ENCODE measurements at regions not wholly inside any gene's neighbourhood (a gene's known extent, or its start where the extent isn't known, plus 50 kb on each side); places are given as distances from the start of the nearest gene placed in this dataset.
"Not testable (repeated sequence)": the region's sequence is repeated elsewhere in the genome, so short reads cannot be mapped to it uniquely, and the experiment has no call there.

- no peak for DNase-seq
Measured at GRCh38 chr2:195569255-195569654, 87.8 kb upstream of the SLC39A10 start.

GRCh38 chr2:195564625-195565135, 92.3 kb upstream of the SLC39A10 start:
- not testable (repeated sequence) for DNase-seq

DNA sequence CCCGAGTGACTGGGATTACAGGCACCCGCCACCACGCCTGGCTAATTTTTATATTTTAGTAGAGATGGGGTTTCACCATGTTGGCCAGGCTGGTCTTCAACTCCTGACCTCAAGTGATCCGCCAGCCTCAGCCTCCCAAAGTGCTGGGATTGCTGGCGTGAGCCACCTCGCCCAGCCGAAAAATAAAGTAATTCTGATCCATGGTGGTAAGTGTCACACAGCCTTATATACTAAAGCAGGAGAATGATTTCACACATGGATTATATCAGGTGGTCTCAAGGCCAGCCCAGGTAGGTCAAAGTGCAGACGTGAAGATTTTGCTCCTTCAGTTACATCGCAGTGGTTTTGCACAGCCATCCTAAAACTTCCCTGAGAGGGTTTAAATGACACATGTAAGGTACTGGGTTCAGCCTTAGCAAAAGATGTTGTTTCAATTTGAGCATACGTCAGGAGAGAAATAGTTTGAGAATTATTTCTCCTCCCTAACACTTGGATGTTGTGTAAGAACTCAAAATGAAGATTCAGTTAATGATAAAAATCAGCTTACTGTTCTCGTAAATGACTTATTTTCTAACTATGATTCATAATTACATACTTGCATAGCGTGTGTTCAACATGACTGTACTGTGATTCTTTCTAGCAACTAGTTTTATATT, 93.0 kb upstream of the SLC39A10 start:
- DNase-seq: no peak

DNA sequence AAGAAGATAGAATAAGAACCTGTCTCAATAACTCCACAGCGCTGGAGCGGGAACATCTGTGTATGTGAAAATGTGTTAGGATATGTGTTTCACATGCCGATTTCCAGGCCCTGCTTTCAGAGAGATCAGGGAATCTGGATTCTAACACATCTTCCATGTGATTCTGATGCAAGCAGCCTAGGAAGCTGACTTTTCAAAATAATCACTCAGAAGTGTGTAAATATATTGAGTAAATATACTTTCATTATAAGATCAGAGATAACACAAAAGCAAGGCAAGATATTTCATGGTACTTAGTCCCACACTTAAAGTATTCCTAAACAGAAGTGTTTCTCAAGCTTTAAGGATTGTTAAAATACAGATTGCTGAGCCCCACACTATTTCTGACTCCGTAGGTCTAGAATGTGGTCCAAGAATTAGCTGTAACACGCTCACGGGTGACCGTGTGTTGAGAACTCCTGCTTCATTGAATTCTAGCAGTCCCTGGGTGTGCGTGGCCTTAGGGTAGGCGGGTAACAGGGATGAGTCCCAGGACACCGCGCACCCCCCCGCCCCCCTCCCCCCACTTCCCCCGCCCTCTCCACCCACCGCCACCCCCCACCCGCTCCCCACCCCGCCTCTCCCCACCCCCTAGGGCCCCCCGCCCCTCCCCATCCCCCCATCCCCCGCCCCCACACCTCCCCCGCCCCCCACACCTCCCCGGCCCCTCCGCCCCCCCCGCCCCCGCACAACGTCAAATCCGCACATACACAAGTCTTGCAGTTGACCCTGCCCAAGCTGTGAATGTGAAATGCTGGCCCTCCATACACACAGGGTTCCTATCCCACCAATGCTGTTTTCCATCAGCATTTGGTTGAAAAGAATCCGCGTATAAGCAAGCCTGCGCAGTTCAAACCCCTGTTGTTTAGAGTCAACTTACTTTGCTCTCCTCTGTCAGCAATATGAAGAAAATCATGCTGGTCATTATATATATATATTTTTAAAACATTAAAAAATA, 94.2 kb upstream of the SLC39A10 start:
- no peak for DNase-seq

GRCh38 chr2:195561116-195561921, 95.7 kb upstream of the SLC39A10 start:
- no peak for DNase-seq

DNA sequence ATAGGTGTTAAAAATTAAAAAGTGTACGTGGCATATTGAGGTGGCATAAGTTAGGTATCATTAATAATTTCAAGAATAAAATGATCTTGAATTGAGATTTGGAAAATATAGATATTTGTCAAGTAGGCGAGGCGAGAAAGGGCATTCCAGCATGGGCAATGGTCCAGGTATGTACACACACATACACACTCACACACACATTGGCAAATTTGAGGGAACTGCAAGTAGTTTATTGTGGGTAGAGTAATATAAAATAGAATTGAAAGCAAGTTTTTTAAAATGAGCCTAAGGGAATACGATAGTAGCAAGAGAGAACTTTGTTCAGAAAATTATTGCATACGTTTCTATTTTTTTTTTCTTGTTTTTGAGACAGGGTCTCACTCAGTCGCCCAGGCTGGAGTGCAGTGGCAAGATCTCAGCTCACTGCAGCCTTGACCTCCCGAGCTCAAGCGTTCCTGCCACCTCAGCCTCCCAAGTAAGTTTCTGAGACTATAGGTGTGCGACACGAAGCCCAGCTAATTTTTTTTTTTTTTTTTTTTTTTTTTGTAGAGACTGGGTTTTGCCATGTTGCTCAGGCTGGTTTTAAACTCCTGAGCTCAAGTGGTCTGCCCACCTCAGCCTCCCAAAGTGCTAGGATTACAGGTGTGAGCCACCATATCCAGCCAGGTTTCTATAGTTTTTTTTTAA, 96.7 kb upstream of the SLC39A10 start:
- no peak for DNase-seq

GRCh38 chr2:195559431-195559914, 97.6 kb upstream of the SLC39A10 start:
- DNase-seq: no peak

GRCh38 chr2:195555971-195556370, 101.1 kb upstream of the SLC39A10 start:
- DNase-seq: no peak

- no peak for DNase-seq
Measured at GRCh38 chr2:195552581-195552980, 104.4 kb upstream of the SLC39A10 start.

DNA sequence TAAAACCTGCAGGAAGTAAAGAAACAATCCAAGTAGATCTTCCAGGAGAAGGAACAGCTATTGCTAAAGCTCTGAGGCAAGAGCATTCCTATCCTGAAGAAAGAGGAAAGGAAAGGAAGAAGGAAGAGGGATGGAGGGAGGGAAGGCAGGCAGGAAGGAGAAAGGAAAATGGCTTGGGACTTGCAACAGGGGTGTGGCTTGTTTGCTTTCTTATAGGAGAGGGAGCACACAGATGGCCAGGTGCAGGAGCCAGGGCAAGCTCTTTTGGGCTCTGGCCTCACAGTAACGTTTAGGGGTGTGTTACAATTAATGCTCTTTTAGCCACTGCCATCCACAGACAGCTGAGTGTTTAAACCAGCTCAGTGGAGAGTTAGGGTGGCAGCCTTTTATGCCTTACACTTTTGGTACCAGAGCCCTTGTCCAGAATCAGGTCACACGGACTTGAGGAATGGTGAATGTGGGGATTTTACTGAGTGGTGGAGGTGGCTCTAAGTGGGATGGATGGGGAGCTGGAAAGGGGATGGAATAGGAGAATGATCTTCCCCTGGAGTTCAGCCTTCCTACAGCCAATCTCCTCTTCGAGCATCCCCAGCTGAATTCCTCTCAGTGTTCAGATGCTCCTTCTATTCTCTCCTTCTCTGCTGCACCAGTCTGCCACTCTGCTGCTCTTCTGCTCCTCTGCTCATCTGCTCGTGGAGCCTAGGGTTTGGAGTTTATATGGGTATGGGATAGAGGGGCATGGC, 108.7 kb upstream of the SLC39A10 start:
- DNase-seq: no peak

- DNase-seq: not testable (repeated sequence)
Measured at GRCh38 chr2:195547268-195547840, 109.7 kb upstream of the SLC39A10 start.

DNA sequence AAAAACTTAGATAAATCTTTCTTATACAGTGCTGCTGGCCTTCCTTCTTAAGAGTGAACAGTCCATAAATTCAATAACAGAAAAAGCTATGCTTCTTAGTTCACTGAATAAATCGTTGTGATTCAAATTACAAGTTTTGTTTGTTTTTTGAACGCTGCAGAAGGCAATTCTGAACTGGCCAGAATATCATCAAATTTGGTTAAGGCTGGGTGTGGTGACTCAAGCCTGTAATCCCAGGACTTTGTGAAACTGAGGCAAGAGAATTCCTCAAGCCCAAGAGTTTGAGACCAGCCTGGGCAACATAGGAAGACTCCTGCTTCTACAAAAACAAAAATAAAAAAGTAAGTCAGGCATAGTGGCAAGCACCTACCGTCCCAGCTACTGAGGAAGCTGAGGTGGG, 111.2 kb upstream of the SLC39A10 start:
- DNase-seq: no peak

- no peak for DNase-seq
Measured at GRCh38 chr2:195543902-195544894, 112.8 kb upstream of the SLC39A10 start.

DNA sequence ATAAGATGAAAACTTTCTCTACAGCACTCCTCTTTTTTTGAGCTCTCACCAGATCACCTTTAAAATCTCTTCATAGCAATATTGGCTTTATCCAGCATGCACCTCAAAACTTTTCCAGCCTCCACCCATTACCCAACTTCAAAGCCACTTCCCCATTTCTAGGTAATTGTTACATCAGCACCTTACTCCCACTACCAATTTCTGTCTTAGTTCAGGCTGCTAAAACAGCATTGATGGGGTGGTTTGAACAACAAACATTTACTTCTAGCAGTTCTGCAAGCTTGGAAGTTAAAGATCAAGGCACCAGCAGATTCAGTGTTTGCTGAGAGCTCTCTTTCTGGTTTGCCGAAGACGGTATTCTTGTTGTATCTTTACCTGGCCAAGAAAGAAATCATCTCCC, 114.0 kb upstream of the SLC39A10 start:
- no peak for DNase-seq

DNA sequence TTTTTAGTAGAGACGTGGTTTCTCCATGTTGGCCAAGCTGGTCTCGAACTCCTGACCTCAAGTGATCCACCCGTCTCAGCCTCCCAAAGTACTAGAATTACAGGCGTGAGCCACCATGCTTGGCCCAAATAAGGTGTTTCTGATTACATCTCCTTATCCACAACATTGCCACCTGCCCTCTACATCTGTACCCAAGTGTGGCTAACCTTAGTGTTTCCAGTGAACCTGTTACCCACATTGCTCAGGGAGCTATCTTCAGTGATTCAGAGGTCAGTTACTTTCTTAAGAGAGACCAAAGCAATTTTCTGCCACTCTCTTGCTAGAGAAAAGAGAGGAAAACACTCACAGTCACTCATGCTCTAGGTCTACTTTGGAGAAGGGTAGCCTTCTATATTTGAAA, 115.0 kb upstream of the SLC39A10 start:
- DNase-seq: no peak

GRCh38 chr2:195538937-195539336, 118.1 kb upstream of the SLC39A10 start:
- DNase-seq: no peak

DNA sequence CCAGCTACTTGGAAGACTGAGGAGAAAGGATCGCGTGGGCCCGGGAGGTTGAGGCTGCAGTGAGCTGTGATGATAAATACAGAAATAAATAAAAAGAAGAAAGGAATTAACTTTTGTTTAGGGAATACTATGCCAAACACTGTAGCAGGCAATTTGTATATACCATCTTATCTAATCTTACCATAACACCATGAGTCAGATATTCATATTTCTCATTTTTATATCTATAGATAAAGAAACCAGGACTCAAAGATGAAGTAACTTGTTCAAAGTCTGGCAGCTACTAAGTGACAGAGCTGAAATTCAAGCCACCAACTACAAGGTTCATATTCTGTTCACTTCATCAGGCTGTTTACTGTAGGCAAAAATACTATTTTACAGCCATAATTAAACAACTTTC, 119.2 kb upstream of the SLC39A10 start:
- DNase-seq: no peak

DNA sequence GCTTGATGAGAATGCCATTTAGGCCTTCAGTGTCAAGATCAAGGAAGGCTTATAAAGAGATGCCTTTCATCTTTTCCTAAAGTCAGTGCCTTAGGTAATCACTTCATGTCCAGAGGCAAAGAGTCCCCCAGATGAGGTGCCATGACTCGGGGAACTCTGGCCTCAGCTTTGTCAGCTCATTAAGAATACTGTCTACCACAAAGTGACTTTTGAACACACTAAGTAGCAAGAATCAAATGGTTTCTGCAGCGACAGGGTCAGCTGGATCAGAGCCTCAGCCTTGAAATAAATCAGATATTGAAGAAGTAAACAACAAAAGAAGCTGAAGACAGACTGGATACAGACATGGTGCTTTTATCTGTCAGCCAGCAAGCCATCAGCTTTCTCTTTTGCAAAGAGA, 120.1 kb upstream of the SLC39A10 start:
- DNase-seq: no peak

- DNase-seq: no peak
Measured at GRCh38 chr2:195535911-195536522, 121.0 kb upstream of the SLC39A10 start.
